Liver (tissue), 8 donors: ENCODE measurements at regions not wholly inside any gene's neighbourhood (a gene's known extent, or its start where the extent isn't known, plus 50 kb on each side); places are given as distances from the start of the nearest gene placed in this dataset.

Source experiments
- DNase-seq: peaks from one replicate; pipeline ENCODE4 v3.0.0-alpha.2; 2017; ENCODE audit warnings: low spot score
- H3K27ac ChIP-seq, 2 donors: one replicate each; pipeline ENCODE4 v1.7.0; 2013; ENCODE audit warnings: inconsistent platforms in 2 of 2, low read length in 2 of 2, control low read depth in 1 of 2, low read depth in 1 of 2, mild to moderate bottlenecking in 1 of 2
- H3K27me3 ChIP-seq, 4 donors: one replicate each; pipeline versions ENCODE4 v1.6.1 to v1.7.0; 2013; ENCODE audit warnings: low read length in 3 of 4, inconsistent platforms in 1 of 4, mild to moderate bottlenecking in 1 of 4, moderate library complexity in 1 of 4; ENCODE audit not compliant: control insufficient read depth in 4 of 4, insufficient read depth in 4 of 4
- H3K36me3 ChIP-seq, 4 donors: one replicate each; pipeline versions ENCODE4 v1.6.1 to v1.7.0; 2013; ENCODE audit warnings: low read length in 3 of 4, mild to moderate bottlenecking in 3 of 4, low read depth in 1 of 4, moderate library complexity in 1 of 4; ENCODE audit not compliant: control insufficient read depth in 4 of 4, insufficient read depth in 3 of 4
- H3K4me1 ChIP-seq, 4 donors: one replicate each; pipeline versions ENCODE4 v1.6.1 to v1.7.0; 2013; ENCODE audit warnings: low read length in 3 of 4, mild to moderate bottlenecking in 3 of 4, moderate library complexity in 1 of 4; ENCODE audit not compliant: control insufficient read depth in 4 of 4, insufficient read depth in 4 of 4
- H3K4me3 ChIP-seq, 3 donors: one replicate each; pipeline versions ENCODE4 v1.6.1 to v1.7.0; 2013; ENCODE audit warnings: low read length in 3 of 3, control low read depth in 1 of 3, low read depth in 1 of 3, mild to moderate bottlenecking in 1 of 3
- H3K9ac ChIP-seq, 2 donors: one replicate each; pipeline ENCODE4 v1.7.0; 2013; ENCODE audit warnings: low read length in 2 of 2, mild to moderate bottlenecking in 2 of 2, moderate library complexity in 2 of 2, control low read depth in 1 of 2, low read depth in 1 of 2
- H3K9me3 ChIP-seq, 4 donors: one replicate each; pipeline versions ENCODE4 v1.6.1 to v1.7.0; 2013; ENCODE audit warnings: low read length in 3 of 4; ENCODE audit not compliant: control insufficient read depth in 4 of 4
- ATF3 ChIP-seq: IDR thresholded peaks from 2 replicates; pipeline ENCODE4 v1.6.1; 2016; ENCODE audit warnings: antibody characterized with exemption
- CTCF ChIP-seq: fragments of 150-350 bp; IDR thresholded peaks from 2 replicates; pipeline ENCODE4 v1.5.1; 2017; ENCODE audit warnings: improper control_type of control experiment, low read depth, low read length; ENCODE audit not compliant: missing input control
- EGR1 ChIP-seq, 2 donors: IDR thresholded peaks; 2 replicates each; pipeline ENCODE4 v1.6.1; 2016 to 2018; ENCODE audit warnings: antibody characterized with exemption in 2 of 2, low read depth in 2 of 2
- FOXA1 ChIP-seq: IDR thresholded peaks from 2 replicates; pipeline ENCODE4 v1.6.1; 2016; ENCODE audit warnings: antibody characterized with exemption
- FOXA2 ChIP-seq: IDR thresholded peaks from 2 replicates; pipeline ENCODE4 v1.6.1; 2016; ENCODE audit warnings: antibody characterized with exemption
- GABPA ChIP-seq, 2 donors: IDR thresholded peaks in 1 of 2; conservative IDR thresholded peaks in 1 of 2; 2 replicates each; pipeline ENCODE4 v1.6.1; 2016; ENCODE audit warnings: antibody characterized with exemption in 2 of 2, mild to moderate bottlenecking in 1 of 2, moderate library complexity in 1 of 2
- HNF4A ChIP-seq, 2 donors: conservative IDR thresholded peaks; 2 replicates each; pipeline ENCODE4 v1.6.1; 2016; ENCODE audit warnings: antibody characterized with exemption in 2 of 2, mild to moderate bottlenecking in 2 of 2
- HNF4G ChIP-seq: IDR thresholded peaks from 2 replicates; pipeline ENCODE4 v1.6.1; 2016; ENCODE audit warnings: antibody characterized with exemption
- JUND ChIP-seq, 2 donors: IDR thresholded peaks; 2 replicates each; pipeline ENCODE4 v1.6.1; 2016; ENCODE audit warnings: antibody characterized with exemption in 2 of 2
- MAX ChIP-seq: IDR thresholded peaks from 2 replicates; pipeline ENCODE4 v1.6.1; 2016; ENCODE audit warnings: antibody characterized with exemption
- NR2F2 ChIP-seq: IDR thresholded peaks from 2 replicates; pipeline ENCODE4 v1.6.1; 2016; ENCODE audit warnings: antibody characterized with exemption
- RXRA ChIP-seq, 2 donors: IDR thresholded peaks; 2 replicates each; pipeline ENCODE4 v1.6.1; 2017 to 2018; ENCODE audit warnings: antibody characterized with exemption in 2 of 2, mild to moderate bottlenecking in 1 of 2
- SP1 ChIP-seq: IDR thresholded peaks from 2 replicates; pipeline ENCODE4 v1.6.1; 2018; ENCODE audit warnings: antibody characterized with exemption, mild to moderate bottlenecking
- TAF1 ChIP-seq: conservative IDR thresholded peaks from 2 replicates; pipeline ENCODE4 v1.6.1; 2016; ENCODE audit warnings: antibody characterized with exemption, mild to moderate bottlenecking
- YY1 ChIP-seq: IDR thresholded peaks from 2 replicates; pipeline ENCODE4 v1.6.1; 2016; ENCODE audit warnings: antibody characterized with exemption, mild to moderate bottlenecking
- ZBTB33 ChIP-seq: IDR thresholded peaks from 2 replicates; pipeline ENCODE4 v1.6.1; 2016; ENCODE audit warnings: antibody characterized with exemption
- WGBS: extraction: QIAGEN DNeasy Blood & Tissue Kit; methylation state at CpG from one replicate; pipeline ENCODE4 v1.1.7; 2013; 5-methylcytosine and 5-hydroxymethylcytosine counted together
- TF ChIP-seq, protein P1 (sequence below): IDR thresholded peaks from 2 replicates; pipeline ENCODE4 v1.6.1; 2016; ENCODE audit warnings: antibody characterized with exemption, mild to moderate bottlenecking
- donor health status: healthy.
- donor health status: healthy.
- donor health status: healthy.
- donor health status: healthy.
- donor health status: healthy.

DNA sequence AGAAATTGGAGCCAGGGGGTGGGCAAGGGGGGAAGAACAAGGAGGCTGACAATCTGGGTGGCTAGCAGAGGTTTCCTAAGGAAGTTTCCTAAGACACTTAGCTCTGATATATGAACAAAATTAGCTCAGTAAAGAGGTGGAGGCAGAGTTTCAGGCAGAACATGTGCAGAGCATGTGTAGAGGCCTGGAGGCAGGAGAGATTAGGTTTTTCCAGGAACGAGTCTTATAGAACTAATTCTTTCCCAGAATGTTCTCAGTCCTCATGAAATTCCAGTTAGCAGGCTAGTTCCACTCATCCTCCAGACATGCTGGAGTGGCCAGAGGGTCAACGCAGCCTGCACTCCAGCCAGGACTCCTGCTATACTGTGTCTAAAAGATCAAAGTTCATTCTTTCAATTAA is 184.7 kb downstream of the LACC1 start:
- WGBS, result 83% methylated on average over 2 of the region's 2 CpGs
- Histone ChIP-seq H3K36me3 (no peaks in the 10 kb centered on the region), H3K9me3 (no peaks in the 10 kb centered on the region), H3K4me1 (no peaks in the 10 kb centered on the region), H3K9ac (no peak overlapping the region), H3K4me3 (no peak overlapping the region), H3K27ac (no peak overlapping the region), H3K27me3 (no peaks in the 10 kb centered on the region)
- TF ChIP-seq CTCF (no peak), HNF4G (no peak), YY1 (no peak), GABPA (IDR thresholded peaks at IDR 0.05 in 1 of 2, conservative IDR thresholded peaks at IDR 0.05 in 1 of 2) (no peak), RXRA (IDR thresholded peaks at IDR 0.05) (no peak), TAF1 (no peak), HNF4A (conservative IDR thresholded peaks at IDR 0.05) (no peak), JUND (IDR thresholded peaks at IDR 0.05) (no peak), ZBTB33 (no peak), SP1 (no peak), EGR1 (IDR thresholded peaks at IDR 0.05; ENCODE audit: low read depth in 2 of 2) (no peak), MAX (no peak), FOXA1 (no peak), ATF3 (no peak), FOXA2 (no peak), NR2F2 (no peak)
- TF ChIP-seq, protein P1, sequence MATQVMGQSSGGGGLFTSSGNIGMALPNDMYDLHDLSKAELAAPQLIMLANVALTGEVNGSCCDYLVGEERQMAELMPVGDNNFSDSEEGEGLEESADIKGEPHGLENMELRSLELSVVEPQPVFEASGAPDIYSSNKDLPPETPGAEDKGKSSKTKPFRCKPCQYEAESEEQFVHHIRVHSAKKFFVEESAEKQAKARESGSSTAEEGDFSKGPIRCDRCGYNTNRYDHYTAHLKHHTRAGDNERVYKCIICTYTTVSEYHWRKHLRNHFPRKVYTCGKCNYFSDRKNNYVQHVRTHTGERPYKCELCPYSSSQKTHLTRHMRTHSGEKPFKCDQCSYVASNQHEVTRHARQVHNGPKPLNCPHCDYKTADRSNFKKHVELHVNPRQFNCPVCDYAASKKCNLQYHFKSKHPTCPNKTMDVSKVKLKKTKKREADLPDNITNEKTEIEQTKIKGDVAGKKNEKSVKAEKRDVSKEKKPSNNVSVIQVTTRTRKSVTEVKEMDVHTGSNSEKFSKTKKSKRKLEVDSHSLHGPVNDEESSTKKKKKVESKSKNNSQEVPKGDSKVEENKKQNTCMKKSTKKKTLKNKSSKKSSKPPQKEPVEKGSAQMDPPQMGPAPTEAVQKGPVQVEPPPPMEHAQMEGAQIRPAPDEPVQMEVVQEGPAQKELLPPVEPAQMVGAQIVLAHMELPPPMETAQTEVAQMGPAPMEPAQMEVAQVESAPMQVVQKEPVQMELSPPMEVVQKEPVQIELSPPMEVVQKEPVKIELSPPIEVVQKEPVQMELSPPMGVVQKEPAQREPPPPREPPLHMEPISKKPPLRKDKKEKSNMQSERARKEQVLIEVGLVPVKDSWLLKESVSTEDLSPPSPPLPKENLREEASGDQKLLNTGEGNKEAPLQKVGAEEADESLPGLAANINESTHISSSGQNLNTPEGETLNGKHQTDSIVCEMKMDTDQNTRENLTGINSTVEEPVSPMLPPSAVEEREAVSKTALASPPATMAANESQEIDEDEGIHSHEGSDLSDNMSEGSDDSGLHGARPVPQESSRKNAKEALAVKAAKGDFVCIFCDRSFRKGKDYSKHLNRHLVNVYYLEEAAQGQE, result no peak
- no peak for DNase-seq

DNA sequence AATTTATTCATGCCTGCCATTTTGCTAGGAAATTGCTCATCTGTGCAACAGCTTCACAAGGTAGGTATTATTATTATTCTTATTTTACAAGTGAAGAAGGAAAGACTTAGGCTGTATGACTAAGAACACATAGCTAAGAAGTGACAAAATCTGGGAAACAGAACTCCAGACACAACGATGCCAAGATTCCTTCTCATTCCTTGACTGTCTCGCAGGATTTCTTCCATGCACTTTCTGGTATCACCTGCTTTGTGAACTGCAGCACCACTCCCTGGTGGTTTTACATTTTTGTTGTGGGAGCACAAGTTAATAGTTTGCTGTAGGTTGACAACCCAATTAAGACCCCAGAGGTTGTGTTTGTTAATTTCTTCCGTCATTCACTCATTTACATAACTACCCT is 188.5 kb downstream of the LACC1 start:
- DNase-seq, result no peak
- Histone ChIP-seq H3K9me3 (peaks cover 0 to 3% (median 0%) of the 10 kb centered on the region in 4 donors), H3K36me3 (no peaks in the 10 kb centered on the region), H3K4me3 (no peak overlapping the region), H3K27ac (no peak overlapping the region), H3K9ac (no peak overlapping the region), H3K4me1 (no peaks in the 10 kb centered on the region), H3K27me3 (no peaks in the 10 kb centered on the region)
- TF ChIP-seq FOXA1, result no peak
- no peak for TF ChIP-seq NR2F2
- no peak for TF ChIP-seq YY1
- TF ChIP-seq RXRA (IDR thresholded peaks at IDR 0.05), result no peak
- TF ChIP-seq HNF4G, result no peak
- TF ChIP-seq, protein P1, result no peak
- WGBS, result 87% methylated on average over 3 of the region's 3 CpGs
